ENCODE measurements at regions not wholly inside any gene's neighbourhood (a gene's known extent, or its start where the extent isn't known, plus 50 kb on each side); places are given as distances from the start of the nearest gene placed in this dataset.

- no peaks in the 10 kb centered on the region for H3K27me3 ChIP-seq (ENCODE audit: low read depth)
- TF ChIP-seq CTCF (IDR thresholded peaks at IDR 0.05; ENCODE audit: borderline replicate concordance) = no peak
- no peaks in the 10 kb centered on the region for H3K36me3 ChIP-seq
- no peak overlapping the region for H3K27ac ChIP-seq (replicated peaks)
- H3K4me1 ChIP-seq = no peaks in the 10 kb centered on the region
- no peaks in the 10 kb centered on the region for H3K9me3 ChIP-seq (replicated peaks)
- no peak for DNase-seq
- intact Hi-C loops (cut with micrococcal nuclease) = no loop called here
- H3K4me3 ChIP-seq = no peak overlapping the region
Observed at GRCh38 chr7:38057829-38058228, 120.2 kb upstream of the STARD3NL start.

- Histone ChIP-seq H3K4me1 (no peaks in the 10 kb centered on the region), H3K27me3 (ENCODE audit: low read depth) (no peaks in the 10 kb centered on the region), H3K4me3 (no peak overlapping the region), H3K27ac (replicated peaks) (no peak overlapping the region), H3K36me3 (no peaks in the 10 kb centered on the region), H3K9me3 (replicated peaks) (no peaks in the 10 kb centered on the region)
- DNase-seq = no peak
- TF ChIP-seq CTCF (IDR thresholded peaks at IDR 0.05; ENCODE audit: borderline replicate concordance) = no peak
- intact Hi-C loops (cut with micrococcal nuclease) = no loop called here
Observed at GRCh38 chr7:38060116-38060515, 117.9 kb upstream of the STARD3NL start.

GRCh38 chr7:38060637-38061036 is 117.4 kb upstream of the STARD3NL start:
- H3K9me3 ChIP-seq (replicated peaks) = no peaks in the 10 kb centered on the region
- no peaks in the 10 kb centered on the region for H3K27me3 ChIP-seq (ENCODE audit: low read depth)
- H3K4me1 ChIP-seq = no peaks in the 10 kb centered on the region
- intact Hi-C loops (cut with micrococcal nuclease) = no loop called here
- H3K27ac ChIP-seq (replicated peaks) = no peak overlapping the region
- H3K36me3 ChIP-seq = no peaks in the 10 kb centered on the region
- no peak for DNase-seq
- TF ChIP-seq CTCF (IDR thresholded peaks at IDR 0.05; ENCODE audit: borderline replicate concordance) = no peak
- no peak overlapping the region for H3K4me3 ChIP-seq

- Histone ChIP-seq H3K27ac (replicated peaks) (no peak overlapping the region), H3K4me1 (peaks cover 6% of the 10 kb centered on the region), H3K36me3 (no peaks in the 10 kb centered on the region), H3K9me3 (replicated peaks) (no peaks in the 10 kb centered on the region), H3K4me3 (no peak overlapping the region), H3K27me3 (ENCODE audit: low read depth) (no peaks in the 10 kb centered on the region)
- TF ChIP-seq CTCF (IDR thresholded peaks at IDR 0.05; ENCODE audit: borderline replicate concordance) = no peak
- no peak for DNase-seq
- intact Hi-C loops (cut with micrococcal nuclease) = no loop called here
Observed at GRCh38 chr7:38066391-38066790, 111.7 kb upstream of the STARD3NL start.

GRCh38 chr7:38068461-38068860 is 109.6 kb upstream of the STARD3NL start:
- H3K4me3 ChIP-seq = no peak overlapping the region
- no peak for DNase-seq

More at GRCh38 chr7:38068461-38068860, 109.6 kb upstream of the STARD3NL start:
- no peaks in the 10 kb centered on the region for H3K27me3 ChIP-seq (ENCODE audit: low read depth)
- no peaks in the 10 kb centered on the region for H3K36me3 ChIP-seq
- peaks cover 6% of the 10 kb centered on the region for H3K4me1 ChIP-seq
- intact Hi-C loops (cut with micrococcal nuclease) = no loop called here
- no peak for TF ChIP-seq CTCF (IDR thresholded peaks at IDR 0.05; ENCODE audit: borderline replicate concordance)
- no peaks in the 10 kb centered on the region for H3K9me3 ChIP-seq (replicated peaks)
- H3K27ac ChIP-seq (replicated peaks) = no peak overlapping the region

Measured in left ventricle myocardium inferior (tissue), 1 donor.